HL-60 (cell line): ENCODE measurements at regions not wholly inside any gene's neighbourhood (a gene's known extent, or its start where the extent isn't known, plus 50 kb on each side); places are given as distances from the start of the nearest gene placed in this dataset.

Experiments
- DNase-seq, 2 experiments: peaks; one replicate each; pipeline ENCODE4 v3.0.0-alpha.2; 2010 to 2020; ENCODE audit warnings: low read depth in 1 of 2, low spot score in 1 of 2
- H3K27ac ChIP-seq: fragments of 250-450 bp; sonication (Bioruptor Pico); replicated peaks from 2 replicates; pipeline ENCODE4 v1.5.1; 2020; ENCODE audit warnings: mild to moderate bottlenecking, moderate library complexity
- H3K27me3 ChIP-seq: fragments of 250-450 bp; sonication (Bioruptor Pico); 2 replicates; pipeline ENCODE4 v1.5.1; 2021; ENCODE audit warnings: mild to moderate bottlenecking, moderate library complexity; ENCODE audit not compliant: insufficient read depth, poor library complexity, severe bottlenecking
- H3K4me3 ChIP-seq: replicated peaks from 2 replicates; pipeline ENCODE4 v1.5.1; 2011; ENCODE audit warnings: mild to moderate bottlenecking, control low read depth, low read length; ENCODE audit not compliant: insufficient read depth
- GABPA ChIP-seq: IDR thresholded peaks from 2 replicates; pipeline ENCODE4 v1.6.1; 2012; ENCODE audit warnings: low read depth
- POLR2AphosphoS5 ChIP-seq: IDR thresholded peaks from 2 replicates; pipeline ENCODE4 v1.6.1; 2012; ENCODE audit warnings: low read depth
- SPI1 ChIP-seq: IDR thresholded peaks from 2 replicates; pipeline ENCODE4 v1.6.1; 2012; ENCODE audit warnings: low read depth, mild to moderate bottlenecking, borderline replicate concordance
- TF ChIP-seq, protein P1 (sequence below): IDR thresholded peaks from one replicate; pipeline ENCODE4 v1.5.1; 2011; ENCODE audit warnings: low read length, control low read depth, inconsistent platforms; ENCODE audit not compliant: insufficient read depth
- TF ChIP-seq, protein P2 (sequence below): IDR thresholded peaks from 2 replicates; pipeline ENCODE4 v1.6.1; 2012; ENCODE audit warnings: low read depth; ENCODE audit not compliant: insufficient replicate concordance

DNA sequence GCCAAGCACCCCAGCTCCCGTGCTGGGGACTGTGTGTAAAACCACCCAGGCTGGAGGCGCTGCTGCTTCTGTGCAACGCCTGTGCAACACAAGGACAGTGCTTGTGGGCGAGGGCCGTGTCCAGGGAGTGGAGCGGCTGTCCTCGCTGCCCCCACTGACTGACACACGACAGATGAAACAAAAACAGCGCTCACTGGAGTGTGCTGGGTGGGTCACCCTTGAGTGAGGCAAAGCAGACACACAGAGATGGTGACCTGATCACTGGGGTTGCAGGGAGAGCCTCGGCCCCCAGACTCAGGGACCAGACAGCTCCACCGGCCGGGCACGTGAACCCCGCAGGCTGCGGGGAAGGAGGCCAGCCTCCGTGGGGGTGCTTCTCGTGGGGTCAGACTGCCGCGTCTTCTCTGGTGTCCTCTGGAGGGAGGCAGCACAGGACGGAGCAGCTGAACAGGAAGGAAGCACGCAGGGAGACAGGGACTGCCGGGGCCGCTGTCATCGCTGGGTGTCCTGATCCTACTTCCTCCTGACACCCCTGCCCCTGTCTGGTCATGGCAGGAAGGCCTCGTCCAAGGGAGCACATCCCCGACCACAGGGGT, 75.9 kb upstream of the CST7 start:
- TF ChIP-seq SPI1 = no peak
- TF ChIP-seq, protein P1, sequence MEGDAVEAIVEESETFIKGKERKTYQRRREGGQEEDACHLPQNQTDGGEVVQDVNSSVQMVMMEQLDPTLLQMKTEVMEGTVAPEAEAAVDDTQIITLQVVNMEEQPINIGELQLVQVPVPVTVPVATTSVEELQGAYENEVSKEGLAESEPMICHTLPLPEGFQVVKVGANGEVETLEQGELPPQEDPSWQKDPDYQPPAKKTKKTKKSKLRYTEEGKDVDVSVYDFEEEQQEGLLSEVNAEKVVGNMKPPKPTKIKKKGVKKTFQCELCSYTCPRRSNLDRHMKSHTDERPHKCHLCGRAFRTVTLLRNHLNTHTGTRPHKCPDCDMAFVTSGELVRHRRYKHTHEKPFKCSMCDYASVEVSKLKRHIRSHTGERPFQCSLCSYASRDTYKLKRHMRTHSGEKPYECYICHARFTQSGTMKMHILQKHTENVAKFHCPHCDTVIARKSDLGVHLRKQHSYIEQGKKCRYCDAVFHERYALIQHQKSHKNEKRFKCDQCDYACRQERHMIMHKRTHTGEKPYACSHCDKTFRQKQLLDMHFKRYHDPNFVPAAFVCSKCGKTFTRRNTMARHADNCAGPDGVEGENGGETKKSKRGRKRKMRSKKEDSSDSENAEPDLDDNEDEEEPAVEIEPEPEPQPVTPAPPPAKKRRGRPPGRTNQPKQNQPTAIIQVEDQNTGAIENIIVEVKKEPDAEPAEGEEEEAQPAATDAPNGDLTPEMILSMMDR = no peak
- no peak for TF ChIP-seq POLR2AphosphoS5
- no peak for TF ChIP-seq GABPA
- TF ChIP-seq, protein P2, sequence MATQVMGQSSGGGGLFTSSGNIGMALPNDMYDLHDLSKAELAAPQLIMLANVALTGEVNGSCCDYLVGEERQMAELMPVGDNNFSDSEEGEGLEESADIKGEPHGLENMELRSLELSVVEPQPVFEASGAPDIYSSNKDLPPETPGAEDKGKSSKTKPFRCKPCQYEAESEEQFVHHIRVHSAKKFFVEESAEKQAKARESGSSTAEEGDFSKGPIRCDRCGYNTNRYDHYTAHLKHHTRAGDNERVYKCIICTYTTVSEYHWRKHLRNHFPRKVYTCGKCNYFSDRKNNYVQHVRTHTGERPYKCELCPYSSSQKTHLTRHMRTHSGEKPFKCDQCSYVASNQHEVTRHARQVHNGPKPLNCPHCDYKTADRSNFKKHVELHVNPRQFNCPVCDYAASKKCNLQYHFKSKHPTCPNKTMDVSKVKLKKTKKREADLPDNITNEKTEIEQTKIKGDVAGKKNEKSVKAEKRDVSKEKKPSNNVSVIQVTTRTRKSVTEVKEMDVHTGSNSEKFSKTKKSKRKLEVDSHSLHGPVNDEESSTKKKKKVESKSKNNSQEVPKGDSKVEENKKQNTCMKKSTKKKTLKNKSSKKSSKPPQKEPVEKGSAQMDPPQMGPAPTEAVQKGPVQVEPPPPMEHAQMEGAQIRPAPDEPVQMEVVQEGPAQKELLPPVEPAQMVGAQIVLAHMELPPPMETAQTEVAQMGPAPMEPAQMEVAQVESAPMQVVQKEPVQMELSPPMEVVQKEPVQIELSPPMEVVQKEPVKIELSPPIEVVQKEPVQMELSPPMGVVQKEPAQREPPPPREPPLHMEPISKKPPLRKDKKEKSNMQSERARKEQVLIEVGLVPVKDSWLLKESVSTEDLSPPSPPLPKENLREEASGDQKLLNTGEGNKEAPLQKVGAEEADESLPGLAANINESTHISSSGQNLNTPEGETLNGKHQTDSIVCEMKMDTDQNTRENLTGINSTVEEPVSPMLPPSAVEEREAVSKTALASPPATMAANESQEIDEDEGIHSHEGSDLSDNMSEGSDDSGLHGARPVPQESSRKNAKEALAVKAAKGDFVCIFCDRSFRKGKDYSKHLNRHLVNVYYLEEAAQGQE = no peak
- no peak for DNase-seq
- Histone ChIP-seq H3K27me3 (peaks cover 10% of the 10 kb centered on the region), H3K4me3 (no peak overlapping the region), H3K27ac (no peak overlapping the region)

DNA sequence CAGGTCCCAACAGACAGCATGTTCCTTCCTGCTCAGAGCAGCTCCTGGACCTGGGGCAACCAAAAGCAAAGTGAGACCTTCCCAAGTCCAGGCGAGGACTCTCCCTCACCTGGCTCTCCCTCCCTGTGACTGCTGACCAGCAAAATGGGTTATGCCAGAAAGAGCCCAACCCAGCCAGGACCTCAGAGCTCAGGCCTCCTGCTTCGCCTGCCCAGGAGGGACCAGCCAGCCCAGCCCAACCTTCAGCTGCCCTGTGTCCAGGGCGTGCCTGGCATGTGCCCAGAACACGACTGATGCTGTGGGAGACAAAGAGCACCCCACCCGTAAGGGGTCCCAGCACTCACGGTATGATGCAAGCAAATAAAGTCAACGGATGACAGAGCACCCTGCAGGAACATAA, 74.0 kb upstream of the CST7 start:
- Histone ChIP-seq H3K27me3 (peaks cover 10% of the 10 kb centered on the region), H3K27ac (no peak overlapping the region), H3K4me3 (no peak overlapping the region)
- TF ChIP-seq GABPA = no peak
- TF ChIP-seq POLR2AphosphoS5 = no peak
- no peak for TF ChIP-seq SPI1
- TF ChIP-seq, protein P1 = no peak
- TF ChIP-seq, protein P2 = no peak
- DNase-seq = no peak

DNA sequence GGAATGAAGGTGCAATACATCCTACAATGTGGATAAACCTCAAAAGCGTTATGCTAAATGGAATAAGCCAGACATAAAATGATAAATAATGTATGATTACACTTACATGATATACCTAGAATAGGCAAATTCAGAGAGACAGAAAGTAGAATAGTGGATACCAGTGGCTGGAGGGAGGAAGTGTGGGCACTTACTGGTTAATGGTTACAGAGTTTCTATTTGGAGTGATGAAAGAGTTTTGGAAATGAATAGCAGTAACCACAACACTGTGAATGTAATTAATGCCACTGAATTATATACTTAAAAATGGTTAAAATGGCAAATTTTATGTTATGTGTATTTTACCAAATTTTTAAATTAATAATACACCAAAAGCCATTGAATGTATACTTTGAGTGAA, 71.4 kb upstream of the CST7 start:
- H3K27me3 ChIP-seq = peaks cover 8% of the 10 kb centered on the region
- DNase-seq = no peak
- H3K27ac ChIP-seq = no peak overlapping the region
- H3K4me3 ChIP-seq = no peak overlapping the region
- no peak for TF ChIP-seq GABPA
- TF ChIP-seq, protein P1 = no peak

DNA sequence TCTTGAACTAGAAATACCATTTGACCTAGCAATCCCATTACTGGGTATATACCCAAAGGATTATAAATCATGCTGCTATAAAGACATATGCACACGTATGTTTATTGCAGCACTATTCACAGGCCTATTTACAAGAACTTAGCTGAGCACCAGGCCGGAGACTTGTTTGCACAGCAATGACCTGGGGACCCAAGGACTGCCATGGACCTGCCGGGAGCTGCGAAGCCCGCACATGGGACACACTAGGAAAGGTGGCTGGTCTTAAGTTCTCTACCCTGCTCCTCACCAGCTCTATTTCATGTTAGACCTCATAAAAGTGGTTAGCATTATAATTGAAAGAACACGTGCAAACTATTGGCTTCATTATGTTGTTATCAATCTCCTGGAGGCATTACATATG, 70.4 kb upstream of the CST7 start:
- no peak overlapping the region for H3K4me3 ChIP-seq
- no peak for TF ChIP-seq SPI1
- no peak for TF ChIP-seq GABPA
- TF ChIP-seq, protein P2 = no peak
- no peak for TF ChIP-seq POLR2AphosphoS5
- TF ChIP-seq, protein P1 = no peak
- peaks cover 4% of the 10 kb centered on the region for H3K27me3 ChIP-seq
- DNase-seq = no peak
- no peak overlapping the region for H3K27ac ChIP-seq
